AG04450 (cell line): ENCODE measurements at regions not wholly inside any gene's neighbourhood (a gene's known extent, or its start where the extent isn't known, plus 50 kb on each side); places are given as distances from the start of the nearest gene placed in this dataset.

Experiments used
- CTCF ChIA-PET: fragments of 300-600, 350-600 bp; formaldehyde crosslinking; extraction: SDS; loops from one replicate; lab custom pipeline; 2022; ENCODE audit warnings: antibody characterized with exemption, inconsistent platforms; lab: Charles Lee
- POLR2A ChIA-PET: fragments of 350-600 bp; formaldehyde crosslinking; extraction: SDS; loops from one replicate; lab custom pipeline; 2021; ENCODE audit warnings: antibody characterized with exemption, inconsistent platforms; lab: Yijun Ruan, JAX
- DNase-seq: peaks from one replicate; pipeline ENCODE4 v3.0.0-alpha.2; 2011; ENCODE audit warnings: low read depth, low spot score
- H3K27ac ChIP-seq: one replicate; pipeline ENCODE4 v1.5.1; 2012; ENCODE audit warnings: low read depth, low read length, control low read depth
- H3K27me3 ChIP-seq: one replicate; pipeline ENCODE4 v1.6.0; 2012; ENCODE audit warnings: low read length; ENCODE audit not compliant: control insufficient read depth, insufficient read depth
- H3K4me3 ChIP-seq: 2 replicates; pipeline ENCODE4 v1.5.1; 2011; ENCODE audit warnings: mild to moderate bottlenecking, low read depth, low read length, control low read depth
- H3K9me3 ChIP-seq: 2 replicates; pipeline ENCODE4 v1.5.1; 2012; ENCODE audit warnings: low read length; ENCODE audit not compliant: control insufficient read depth, insufficient read depth
- CTCF ChIP-seq: IDR thresholded peaks from 2 replicates; pipeline ENCODE4 v1.5.1; 2011; ENCODE audit warnings: low read depth, low read length, control low read depth, inconsistent platforms

GRCh38 chr13:27014406-27015359 lies 156.9 kb downstream of the USP12 start:
- H3K9me3 ChIP-seq, result peaks cover 6% of the 10 kb centered on the region; the same call in 1 of the 2 replicates
- H3K4me3 ChIP-seq, result no peak overlapping the region
- CTCF ChIA-PET, result interaction anchor here (0.6 to 1.2 kb wide), 2 partner anchors 29 to 348 kb away, joined by 3 read pairs; no protein-coding TSS in a partner anchor
- POLR2A ChIA-PET, result no interaction called here
- H3K27me3 ChIP-seq, result no peaks in the 10 kb centered on the region
- TF ChIP-seq CTCF, result no peak
- H3K27ac ChIP-seq, result no peak overlapping the region
- DNase-seq, result no peak

- no peak for TF ChIP-seq CTCF
- peak; percentile 34 for DNase-seq
- ChIA-PET POLR2A (no interaction called here), CTCF (no interaction called here)
- Histone ChIP-seq H3K27me3 (no peaks in the 10 kb centered on the region), H3K27ac (no peak overlapping the region), H3K9me3 (peaks cover 3% of the 10 kb centered on the region; the same call in 1 of the 2 replicates), H3K4me3 (no peak overlapping the region)
These were observed 159.0 kb downstream of the USP12 start for GRCh38 chr13:27012482-27013197.

GRCh38 chr13:27011661-27012060 lies 159.9 kb downstream of the USP12 start:
- H3K27me3 ChIP-seq, result peaks cover 4% of the 10 kb centered on the region
- no peak overlapping the region for H3K4me3 ChIP-seq
- H3K9me3 ChIP-seq, result peaks cover 3% of the 10 kb centered on the region; the same call in 1 of the 2 replicates
- DNase-seq, result no peak
- no peak for TF ChIP-seq CTCF
- POLR2A ChIA-PET, result no interaction called here
- H3K27ac ChIP-seq, result no peak overlapping the region
- CTCF ChIA-PET, result no interaction called here

GRCh38 chr13:27008733-27009132 lies 162.9 kb downstream of the USP12 start:
- CTCF ChIA-PET, result interaction anchor here (1.1 kb wide), 1 partner anchor 353 kb away, joined by 5 read pairs; no protein-coding TSS in a partner anchor
- TF ChIP-seq CTCF, result no peak
- H3K4me3 ChIP-seq, result no peak overlapping the region
- H3K27me3 ChIP-seq, result peaks cover 4% of the 10 kb centered on the region
- POLR2A ChIA-PET, result no interaction called here
- H3K9me3 ChIP-seq, result no peaks in the 10 kb centered on the region; the same call in 1 of the 2 replicates
- DNase-seq, result no peak
- H3K27ac ChIP-seq, result no peak overlapping the region

- ChIA-PET POLR2A (no interaction called here), CTCF (interaction anchor here (0.6 to 1.5 kb wide), 2 partner anchors 22 to 248 kb away, joined by 3 to 9 read pairs; no protein-coding TSS in a partner anchor)
- no peak for TF ChIP-seq CTCF
- H3K4me3 ChIP-seq, result peak overlapping the region; percentile 48
- peaks cover 3% of the 10 kb centered on the region for H3K9me3 ChIP-seq
- no peak for DNase-seq
- no peak overlapping the region for H3K27ac ChIP-seq
- peaks cover 10% of the 10 kb centered on the region for H3K27me3 ChIP-seq
These were observed 164.4 kb downstream of the USP12 start for GRCh38 chr13:27007166-27007565.
